ENCODE measurements at regions not wholly inside any gene's neighbourhood (a gene's known extent, or its start where the extent isn't known, plus 50 kb on each side); places are given as distances from the start of the nearest gene placed in this dataset.
"Not testable (repeated sequence)": the region's sequence is repeated elsewhere in the genome, so short reads cannot be mapped to it uniquely, and the experiment has no call there.

GRCh38 chr3:61463191-61463590 lies 98.2 kb upstream of the PTPRG start:
- TF ChIP-seq CTCF (IDR thresholded peaks at IDR 0.05; ENCODE audit: poor library complexity, severe bottlenecking), result no peak
- DNase-seq (ENCODE audit: low spot score), result no peak
- Histone ChIP-seq H3K27ac (ENCODE audit: poor library complexity, severe bottlenecking) (no peak overlapping the region), H3K9me3 (ENCODE audit: severe bottlenecking) (no peaks in the 10 kb centered on the region), H3K4me3 (ENCODE audit: severe bottlenecking) (no peak overlapping the region), H3K36me3 (ENCODE audit: low read depth) (no peaks in the 10 kb centered on the region), H3K27me3 (ENCODE audit: insufficient read depth, poor library complexity, severe bottlenecking) (no peaks in the 10 kb centered on the region), H3K4me1 (ENCODE audit: insufficient read depth, poor library complexity, severe bottlenecking) (no peaks in the 10 kb centered on the region)
- ATAC-seq (ENCODE audit: low read depth), result no peak

- Histone ChIP-seq H3K27ac (ENCODE audit: poor library complexity, severe bottlenecking) (no peak overlapping the region), H3K9me3 (ENCODE audit: severe bottlenecking) (no peaks in the 10 kb centered on the region), H3K4me3 (ENCODE audit: severe bottlenecking) (no peak overlapping the region), H3K4me1 (ENCODE audit: insufficient read depth, poor library complexity, severe bottlenecking) (no peaks in the 10 kb centered on the region), H3K36me3 (ENCODE audit: low read depth) (no peaks in the 10 kb centered on the region), H3K27me3 (ENCODE audit: insufficient read depth, poor library complexity, severe bottlenecking) (no peaks in the 10 kb centered on the region)
- no peak for TF ChIP-seq CTCF (IDR thresholded peaks at IDR 0.05; ENCODE audit: poor library complexity, severe bottlenecking)
- no peak for DNase-seq (ENCODE audit: low spot score)
- ATAC-seq (ENCODE audit: low read depth), result no peak
These were observed 96.7 kb upstream of the PTPRG start for GRCh38 chr3:61464518-61465140.

- no peak for DNase-seq (ENCODE audit: low spot score)
- no peaks in the 10 kb centered on the region for H3K36me3 ChIP-seq (ENCODE audit: low read depth)
- ATAC-seq (ENCODE audit: low read depth), result no peak
- H3K9me3 ChIP-seq (ENCODE audit: severe bottlenecking), result no peaks in the 10 kb centered on the region
- no peaks in the 10 kb centered on the region for H3K4me1 ChIP-seq (ENCODE audit: insufficient read depth, poor library complexity, severe bottlenecking)
- no peak overlapping the region for H3K4me3 ChIP-seq (ENCODE audit: severe bottlenecking)
- no peak overlapping the region for H3K27ac ChIP-seq (ENCODE audit: poor library complexity, severe bottlenecking)
- TF ChIP-seq CTCF (IDR thresholded peaks at IDR 0.05; ENCODE audit: poor library complexity, severe bottlenecking), result no peak
- H3K27me3 ChIP-seq (ENCODE audit: insufficient read depth, poor library complexity, severe bottlenecking), result no peaks in the 10 kb centered on the region
These were observed 95.0 kb upstream of the PTPRG start for GRCh38 chr3:61466357-61466756.

GRCh38 chr3:61483997-61484396 lies 77.4 kb upstream of the PTPRG start:
- no peaks in the 10 kb centered on the region for H3K4me1 ChIP-seq (ENCODE audit: insufficient read depth, poor library complexity, severe bottlenecking)
- H3K4me3 ChIP-seq (ENCODE audit: severe bottlenecking), result no peak overlapping the region
- no peaks in the 10 kb centered on the region for H3K9me3 ChIP-seq (ENCODE audit: severe bottlenecking)
- no peak for TF ChIP-seq CTCF (IDR thresholded peaks at IDR 0.05; ENCODE audit: poor library complexity, severe bottlenecking)
- no peaks in the 10 kb centered on the region for H3K36me3 ChIP-seq (ENCODE audit: low read depth)
- no peaks in the 10 kb centered on the region for H3K27me3 ChIP-seq (ENCODE audit: insufficient read depth, poor library complexity, severe bottlenecking)
- no peak for DNase-seq (ENCODE audit: low spot score)
- no peak overlapping the region for H3K27ac ChIP-seq (ENCODE audit: poor library complexity, severe bottlenecking)
- no peak for ATAC-seq (ENCODE audit: low read depth)

- no peak overlapping the region for H3K27ac ChIP-seq (ENCODE audit: poor library complexity, severe bottlenecking)
- H3K4me3 ChIP-seq (ENCODE audit: severe bottlenecking), result no peak overlapping the region
- no peaks in the 10 kb centered on the region for H3K9me3 ChIP-seq (ENCODE audit: severe bottlenecking)
- H3K36me3 ChIP-seq (ENCODE audit: low read depth), result no peaks in the 10 kb centered on the region
- DNase-seq (ENCODE audit: low spot score), result no peak
- TF ChIP-seq CTCF (IDR thresholded peaks at IDR 0.05; ENCODE audit: poor library complexity, severe bottlenecking), result no peak
- ATAC-seq (ENCODE audit: low read depth), result no peak
- H3K4me1 ChIP-seq (ENCODE audit: insufficient read depth, poor library complexity, severe bottlenecking), result no peaks in the 10 kb centered on the region
- H3K27me3 ChIP-seq (ENCODE audit: insufficient read depth, poor library complexity, severe bottlenecking), result no peaks in the 10 kb centered on the region
These were observed 68.0 kb upstream of the PTPRG start for GRCh38 chr3:61493339-61493738.

GRCh38 chr3:61494309-61494708 lies 67.1 kb upstream of the PTPRG start:
- not testable (repeated sequence) for ATAC-seq (ENCODE audit: low read depth); H3K4me3 ChIP-seq (ENCODE audit: severe bottlenecking)

More at GRCh38 chr3:61494309-61494708, 67.1 kb upstream of the PTPRG start:
- not testable (repeated sequence) for DNase-seq (ENCODE audit: low spot score); H3K9me3 ChIP-seq (ENCODE audit: severe bottlenecking); H3K27ac ChIP-seq (ENCODE audit: poor library complexity, severe bottlenecking); H3K27me3 ChIP-seq (ENCODE audit: insufficient read depth, poor library complexity, severe bottlenecking); H3K4me1 ChIP-seq (ENCODE audit: insufficient read depth, poor library complexity, severe bottlenecking); H3K36me3 ChIP-seq (ENCODE audit: low read depth)
